ENCODE measurements at regions not wholly inside any gene's neighbourhood (a gene's known extent, or its start where the extent isn't known, plus 50 kb on each side); places are given as distances from the start of the nearest gene placed in this dataset.

DNA sequence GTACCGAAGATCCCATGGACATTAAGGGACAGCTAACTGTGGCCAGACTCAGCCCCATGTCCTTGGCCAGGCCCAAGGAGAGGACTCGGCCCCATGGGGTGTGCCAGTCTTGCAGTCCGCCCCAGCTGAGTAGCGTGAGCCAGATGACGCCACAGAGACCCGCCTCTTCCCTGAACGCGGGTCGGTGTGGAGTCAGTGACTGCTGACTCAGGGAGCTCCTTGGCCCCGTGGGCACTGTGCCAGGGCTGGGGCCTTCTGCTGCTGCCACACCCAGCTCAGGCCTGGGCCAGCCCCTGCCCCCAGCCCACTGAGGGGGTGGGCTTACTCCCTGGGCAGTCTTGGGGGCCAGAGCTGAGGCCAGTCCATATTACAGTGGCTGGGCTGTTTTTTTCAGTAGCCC lies 52.8 kb downstream of the PLXNA1 start:
- Histone ChIP-seq H3K27ac (ENCODE audit: poor library complexity, severe bottlenecking) (peak overlapping the region; percentile 48), H3K36me3 (ENCODE audit: low read depth) (peaks cover 6% of the 10 kb centered on the region; the same call in 1 of the 2 replicates), H3K4me3 (ENCODE audit: severe bottlenecking) (no peak overlapping the region), H3K27me3 (ENCODE audit: insufficient read depth, poor library complexity, severe bottlenecking) (no peaks in the 10 kb centered on the region), H3K9me3 (ENCODE audit: severe bottlenecking) (no peaks in the 10 kb centered on the region), H3K4me1 (ENCODE audit: insufficient read depth, poor library complexity, severe bottlenecking) (peaks cover 11% of the 10 kb centered on the region)
- ATAC-seq (ENCODE audit: low read depth) (peak; percentile 89), DNase-seq (ENCODE audit: low spot score) (peak; percentile 92)
- TF ChIP-seq, protein P1, sequence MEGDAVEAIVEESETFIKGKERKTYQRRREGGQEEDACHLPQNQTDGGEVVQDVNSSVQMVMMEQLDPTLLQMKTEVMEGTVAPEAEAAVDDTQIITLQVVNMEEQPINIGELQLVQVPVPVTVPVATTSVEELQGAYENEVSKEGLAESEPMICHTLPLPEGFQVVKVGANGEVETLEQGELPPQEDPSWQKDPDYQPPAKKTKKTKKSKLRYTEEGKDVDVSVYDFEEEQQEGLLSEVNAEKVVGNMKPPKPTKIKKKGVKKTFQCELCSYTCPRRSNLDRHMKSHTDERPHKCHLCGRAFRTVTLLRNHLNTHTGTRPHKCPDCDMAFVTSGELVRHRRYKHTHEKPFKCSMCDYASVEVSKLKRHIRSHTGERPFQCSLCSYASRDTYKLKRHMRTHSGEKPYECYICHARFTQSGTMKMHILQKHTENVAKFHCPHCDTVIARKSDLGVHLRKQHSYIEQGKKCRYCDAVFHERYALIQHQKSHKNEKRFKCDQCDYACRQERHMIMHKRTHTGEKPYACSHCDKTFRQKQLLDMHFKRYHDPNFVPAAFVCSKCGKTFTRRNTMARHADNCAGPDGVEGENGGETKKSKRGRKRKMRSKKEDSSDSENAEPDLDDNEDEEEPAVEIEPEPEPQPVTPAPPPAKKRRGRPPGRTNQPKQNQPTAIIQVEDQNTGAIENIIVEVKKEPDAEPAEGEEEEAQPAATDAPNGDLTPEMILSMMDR (IDR thresholded peaks at IDR 0.05; ENCODE audit: poor library complexity, severe bottlenecking) = no peak

DNA sequence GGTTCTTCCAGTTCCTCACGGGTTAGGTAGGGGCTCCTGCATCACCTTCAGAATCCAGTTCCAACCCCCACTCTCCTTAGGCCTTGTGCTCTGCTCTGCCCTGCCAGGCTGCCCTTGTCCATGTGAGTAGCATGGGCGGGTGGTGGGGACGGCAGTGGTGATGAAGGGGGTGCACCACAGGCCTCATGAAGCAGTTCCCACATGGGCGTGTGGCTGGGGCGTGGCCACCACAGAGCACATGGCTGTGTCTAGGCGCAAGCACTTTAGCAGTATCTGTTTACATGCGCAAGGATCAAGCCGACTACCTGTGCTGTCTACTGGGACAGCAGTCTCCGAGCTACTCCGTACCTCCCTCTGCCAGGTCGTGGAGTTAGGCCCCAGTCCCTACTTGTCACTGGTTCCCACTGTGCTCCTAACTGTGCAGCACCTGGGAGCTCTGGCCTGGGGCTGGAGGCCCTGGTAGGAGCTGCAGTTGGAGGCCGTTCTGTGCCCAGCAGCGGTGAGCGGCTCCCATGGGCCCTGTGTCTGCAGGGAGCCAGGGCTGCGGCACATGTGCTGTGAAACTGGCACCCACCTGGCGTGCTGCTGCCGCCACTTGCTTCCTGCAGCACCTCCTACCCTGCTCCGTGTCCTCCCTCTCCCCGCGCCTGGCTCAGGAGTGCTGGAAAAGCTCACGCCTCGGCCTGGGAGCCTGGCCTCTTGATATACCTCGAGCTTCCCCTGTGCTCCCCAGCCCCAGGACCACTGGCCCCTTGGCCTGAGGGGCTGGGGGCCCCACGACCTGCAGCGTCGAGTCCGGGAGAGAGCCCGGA lies 53.5 kb downstream of the PLXNA1 start:
- H3K36me3 ChIP-seq (ENCODE audit: low read depth) = no peaks in the 10 kb centered on the region; the same call in 1 of the 2 replicates
- no peak overlapping the region for H3K4me3 ChIP-seq (ENCODE audit: severe bottlenecking)
- H3K4me1 ChIP-seq (ENCODE audit: insufficient read depth, poor library complexity, severe bottlenecking) = peaks cover 11% of the 10 kb centered on the region
- no peaks in the 10 kb centered on the region for H3K9me3 ChIP-seq (ENCODE audit: severe bottlenecking)
- DNase-seq (ENCODE audit: low spot score) (peak; percentile 59), ATAC-seq (ENCODE audit: low read depth) (no peak)
- no peaks in the 10 kb centered on the region for H3K27me3 ChIP-seq (ENCODE audit: insufficient read depth, poor library complexity, severe bottlenecking)
- TF ChIP-seq, protein P1 (IDR thresholded peaks at IDR 0.05; ENCODE audit: poor library complexity, severe bottlenecking) = no peak
- H3K27ac ChIP-seq (ENCODE audit: poor library complexity, severe bottlenecking) = peak overlapping the region; percentile 48

DNA sequence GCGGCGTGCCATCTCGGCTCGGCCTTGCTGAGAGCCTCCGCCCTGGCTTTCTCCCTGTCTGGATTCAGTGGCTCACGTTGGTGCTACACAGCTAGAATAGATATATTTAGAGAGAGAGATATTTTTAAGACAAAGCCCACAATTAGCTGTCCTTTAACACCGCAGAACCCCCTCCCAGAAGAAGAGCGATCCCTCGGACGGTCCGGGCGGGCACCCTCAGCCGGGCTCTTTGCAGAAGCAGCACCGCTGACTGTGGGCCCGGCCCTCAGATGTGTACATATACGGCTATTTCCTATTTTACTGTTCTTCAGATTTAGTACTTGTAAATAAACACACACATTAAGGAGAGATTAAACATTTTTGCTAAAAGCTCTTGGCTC lies 54.1 kb downstream of the PLXNA1 start:
- H3K4me3 ChIP-seq (ENCODE audit: severe bottlenecking) = no peak overlapping the region
- ATAC-seq (ENCODE audit: low read depth) = no peak
- H3K27ac ChIP-seq (ENCODE audit: poor library complexity, severe bottlenecking) = peak overlapping the region; percentile 48
- peaks cover 11% of the 10 kb centered on the region for H3K4me1 ChIP-seq (ENCODE audit: insufficient read depth, poor library complexity, severe bottlenecking)
- H3K9me3 ChIP-seq (ENCODE audit: severe bottlenecking) = no peaks in the 10 kb centered on the region
- no peaks in the 10 kb centered on the region; the same call in 1 of the 2 replicates for H3K36me3 ChIP-seq (ENCODE audit: low read depth)
- DNase-seq (ENCODE audit: low spot score) = peak; percentile 54
- no peaks in the 10 kb centered on the region for H3K27me3 ChIP-seq (ENCODE audit: insufficient read depth, poor library complexity, severe bottlenecking)
- TF ChIP-seq, protein P1 (IDR thresholded peaks at IDR 0.05; ENCODE audit: poor library complexity, severe bottlenecking) = no peak

DNA sequence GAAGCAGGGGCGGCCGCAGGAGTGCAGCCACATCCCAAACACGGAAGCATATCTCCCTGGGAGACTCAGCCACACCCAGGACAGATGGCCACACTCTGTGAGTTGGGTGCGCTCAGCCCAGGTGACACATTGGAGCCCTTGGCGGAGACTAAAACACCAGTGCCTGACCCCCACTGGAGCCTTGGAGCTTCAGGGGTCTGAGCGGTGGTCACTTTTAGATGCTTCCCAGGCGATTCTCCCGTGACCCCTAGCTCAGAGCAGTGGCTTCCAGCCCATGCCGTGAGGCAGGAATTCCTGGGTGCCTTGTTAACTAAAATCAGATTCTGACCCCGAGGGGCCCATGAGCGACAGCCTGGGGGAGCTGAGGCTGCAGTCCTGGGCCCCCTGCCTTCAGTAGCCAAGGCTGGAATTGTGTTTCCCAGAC lies 54.5 kb downstream of the PLXNA1 start:
- H3K27ac ChIP-seq (ENCODE audit: poor library complexity, severe bottlenecking) = no peak overlapping the region
- H3K27me3 ChIP-seq (ENCODE audit: insufficient read depth, poor library complexity, severe bottlenecking) = no peaks in the 10 kb centered on the region
- TF ChIP-seq, protein P1 (IDR thresholded peaks at IDR 0.05; ENCODE audit: poor library complexity, severe bottlenecking) = no peak
- ATAC-seq (ENCODE audit: low read depth) = no peak
- DNase-seq (ENCODE audit: low spot score) = peak; percentile 47
- no peaks in the 10 kb centered on the region; the same call in 1 of the 2 replicates for H3K36me3 ChIP-seq (ENCODE audit: low read depth)
- H3K4me3 ChIP-seq (ENCODE audit: severe bottlenecking) = no peak overlapping the region
- H3K9me3 ChIP-seq (ENCODE audit: severe bottlenecking) = no peaks in the 10 kb centered on the region
- H3K4me1 ChIP-seq (ENCODE audit: insufficient read depth, poor library complexity, severe bottlenecking) = peaks cover 11% of the 10 kb centered on the region

DNA sequence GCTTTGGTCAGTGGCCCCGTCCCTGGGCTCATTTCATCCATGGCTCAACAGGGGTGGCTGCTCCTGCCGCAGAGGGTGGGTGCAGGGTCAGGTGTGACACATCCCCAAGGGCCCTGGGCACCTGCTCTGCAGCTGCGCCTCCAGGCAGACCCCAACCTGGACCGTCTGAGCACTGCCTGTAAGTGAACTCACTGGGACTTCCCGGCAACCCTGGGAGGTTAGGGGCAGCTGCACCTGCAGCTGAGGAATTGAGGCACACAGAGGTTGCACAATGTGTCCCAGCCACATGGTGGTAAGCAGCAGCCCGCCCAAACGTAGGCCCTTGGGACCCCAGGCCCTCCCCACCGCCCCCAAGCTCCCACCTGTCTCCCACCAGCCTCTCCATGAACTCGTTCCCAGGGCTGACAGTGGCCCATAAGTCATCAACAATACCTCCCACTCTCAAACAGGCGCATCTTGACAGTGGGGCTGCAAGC lies 55.1 kb downstream of the PLXNA1 start:
- ATAC-seq (ENCODE audit: low read depth) = no peak
- H3K27me3 ChIP-seq (ENCODE audit: insufficient read depth, poor library complexity, severe bottlenecking) = no peaks in the 10 kb centered on the region
- H3K4me3 ChIP-seq (ENCODE audit: severe bottlenecking) = no peak overlapping the region
- peaks cover 12% of the 10 kb centered on the region for H3K4me1 ChIP-seq (ENCODE audit: insufficient read depth, poor library complexity, severe bottlenecking)
- no peaks in the 10 kb centered on the region for H3K9me3 ChIP-seq (ENCODE audit: severe bottlenecking)
- no peaks in the 10 kb centered on the region; the same call in 1 of the 2 replicates for H3K36me3 ChIP-seq (ENCODE audit: low read depth)
- peak; percentile 50 for DNase-seq (ENCODE audit: low spot score)
- H3K27ac ChIP-seq (ENCODE audit: poor library complexity, severe bottlenecking) = no peak overlapping the region
- TF ChIP-seq, protein P1 (IDR thresholded peaks at IDR 0.05; ENCODE audit: poor library complexity, severe bottlenecking) = no peak
